ENCODE measurements at regions not wholly inside any gene's neighbourhood (a gene's known extent, or its start where the extent isn't known, plus 50 kb on each side); places are given as distances from the start of the nearest gene placed in this dataset.
"Not testable (repeated sequence)": the region's sequence is repeated elsewhere in the genome, so short reads cannot be mapped to it uniquely, and the experiment has no call there.

- DNase-seq (ENCODE audit: low spot score): no peak
Observed at GRCh38 chr11:92611157-92611556, 358.3 kb upstream of the MTNR1B start.

GRCh38 chr11:92618020-92618419 lies 351.4 kb upstream of the MTNR1B start:
- DNase-seq (ENCODE audit: low spot score): not testable (repeated sequence)

GRCh38 chr11:92623055-92623454 lies 346.4 kb upstream of the MTNR1B start:
- DNase-seq (ENCODE audit: low spot score): no peak

GRCh38 chr11:92625894-92626293 lies 343.6 kb upstream of the MTNR1B start:
- DNase-seq (ENCODE audit: low spot score): no peak

GRCh38 chr11:92626624-92627023 lies 342.8 kb upstream of the MTNR1B start:
- DNase-seq (ENCODE audit: low spot score): no peak

GRCh38 chr11:92627615-92628256 lies 341.7 kb upstream of the MTNR1B start:
- DNase-seq (ENCODE audit: low spot score): no peak

- DNase-seq (ENCODE audit: low spot score): peak; percentile 4
Observed at GRCh38 chr11:92628401-92629292, 340.8 kb upstream of the MTNR1B start.

GRCh38 chr11:92632495-92632894 lies 337.0 kb upstream of the MTNR1B start:
- no peak for DNase-seq (ENCODE audit: low spot score)

GRCh38 chr11:92633820-92634219 lies 335.6 kb upstream of the MTNR1B start:
- no peak for DNase-seq (ENCODE audit: low spot score)

GRCh38 chr11:92636543-92637188 lies 332.8 kb upstream of the MTNR1B start:
- no peak for DNase-seq (ENCODE audit: low spot score)

GRCh38 chr11:92638678-92639077 lies 330.8 kb upstream of the MTNR1B start:
- DNase-seq (ENCODE audit: low spot score): no peak

- no peak for DNase-seq (ENCODE audit: low spot score)
Observed at GRCh38 chr11:92642177-92642931, 327.1 kb upstream of the MTNR1B start.

- no peak for DNase-seq (ENCODE audit: low spot score)
Observed at GRCh38 chr11:92643827-92644226, 325.6 kb upstream of the MTNR1B start.

GRCh38 chr11:92644595-92645445 lies 324.6 kb upstream of the MTNR1B start:
- no peak for DNase-seq (ENCODE audit: low spot score)

- no peak for DNase-seq (ENCODE audit: low spot score)
Observed at GRCh38 chr11:92651159-92651558, 318.3 kb upstream of the MTNR1B start.

GRCh38 chr11:92653454-92653853 lies 316.0 kb upstream of the MTNR1B start:
- no peak for DNase-seq (ENCODE audit: low spot score)

GRCh38 chr11:92656783-92657182 lies 312.7 kb upstream of the MTNR1B start:
- no peak for DNase-seq (ENCODE audit: low spot score)

- no peak for DNase-seq (ENCODE audit: low spot score)
Observed at GRCh38 chr11:92657226-92657625, 312.2 kb upstream of the MTNR1B start.

- DNase-seq (ENCODE audit: low spot score): no peak
Observed at GRCh38 chr11:92658733-92659132, 310.7 kb upstream of the MTNR1B start.

- DNase-seq (ENCODE audit: low spot score): no peak
Observed at GRCh38 chr11:92659793-92660192, 309.7 kb upstream of the MTNR1B start.
